A549 (cell line): ENCODE measurements at regions not wholly inside any gene's neighbourhood (a gene's known extent, or its start where the extent isn't known, plus 50 kb on each side); places are given as distances from the start of the nearest gene placed in this dataset.

Source experiments
- ATAC-seq, 2 experiments: fragments of 200-7000 bp in 1 of 2; fragments of >200 bp in 1 of 2; cut with Nextera tagmentation in 1 of 2; cut with Tn5 transposase in 1 of 2; 3 replicates each; pipeline versions ENCODE4 v1.8.0 to v1.9.1; 2018 to 2020; ENCODE audit warnings: mild to moderate bottlenecking in 1 of 2, moderate library complexity in 1 of 2
- CTCF ChIA-PET: fragments of 300-600 bp; sonication (Branson Sonifier 250); formaldehyde crosslinking; extraction: SDS; loops from one replicate; lab custom pipeline; 2021; ENCODE audit warnings: antibody characterized with exemption, inconsistent platforms; lab: Yijun Ruan, JAX
- POLR2A ChIA-PET: fragments of 350-600 bp; formaldehyde crosslinking; extraction: SDS; loops from one replicate; lab custom pipeline; 2021; ENCODE audit warnings: antibody characterized with exemption, inconsistent platforms; lab: Yijun Ruan, JAX
- DNase-seq, 2 experiments: peaks; one replicate each; pipeline versions ENCODE4 v3.0.0 to v3.0.0-alpha.2; 2011 to 2016; ENCODE audit warnings: low read depth in 1 of 2, low spot score in 1 of 2
- FAIRE-seq: peaks from 2 replicates; lab custom pipeline; 2011; peaks lifted over from hg19 to GRCh38; lab: Jason Lieb, UNC
- H3K27ac ChIP-seq, 2 experiments: fragments of >200 bp; sonication (Bioruptor Twin); formaldehyde crosslinking; 3 replicates each; pipeline ENCODE4 v1.5.1; 2016 to 2017
- H3K4me1 ChIP-seq: fragments of >200 bp; sonication (Bioruptor Twin); formaldehyde crosslinking; 3 replicates; pipeline ENCODE4 v1.6.1; 2016
- H3K4me2 ChIP-seq: fragments of >200 bp; sonication (Bioruptor Twin); formaldehyde crosslinking; 3 replicates; pipeline ENCODE4 v1.6.1; 2016
- H3K4me3 ChIP-seq: fragments of >200 bp; sonication (Bioruptor Twin); formaldehyde crosslinking; 3 replicates; pipeline ENCODE4 v1.5.1; 2016
- H3K9me3 ChIP-seq: fragments of >200 bp; sonication (Bioruptor Twin); formaldehyde crosslinking; 3 replicates; pipeline ENCODE4 v1.6.1; 2016
- ATOH8 ChIP-seq: fragments of 250-450 bp; sonication (Bioruptor Pico); IDR thresholded peaks from 2 replicates; pipeline ENCODE4 v1.5.0; 2020; ENCODE audit warnings: low read depth, mild to moderate bottlenecking, moderate library complexity
- E2F6 ChIP-seq: IDR thresholded peaks from 2 replicates; pipeline ENCODE4 v1.6.1; 2012; ENCODE audit warnings: low read depth, borderline replicate concordance
- EHMT2 ChIP-seq: fragments of 200-600 bp; sonication (generic); IDR thresholded peaks from 2 replicates; pipeline ENCODE4 v1.6.1; 2016; ENCODE audit warnings: antibody characterized with exemption, low read depth, mild to moderate bottlenecking, moderate library complexity
- ELK1 ChIP-seq: fragments of 150-350 bp; IDR thresholded peaks from 2 replicates; pipeline ENCODE4 v1.6.1; 2014; ENCODE audit warnings: low read depth, mild to moderate bottlenecking, low read length
- HES2 ChIP-seq: fragments of >200 bp; sonication (Bioruptor Twin); formaldehyde crosslinking; IDR thresholded peaks from 2 replicates; pipeline ENCODE4 v1.6.1; 2016
- KDM1A ChIP-seq: fragments of 200-600 bp; sonication (generic); IDR thresholded peaks from 2 replicates; pipeline ENCODE4 v1.6.1; 2016; ENCODE audit warnings: low read depth, mild to moderate bottlenecking
- MAZ ChIP-seq: fragments of 150-350 bp; IDR thresholded peaks from 2 replicates; pipeline ENCODE4 v1.6.1; 2014; ENCODE audit warnings: antibody characterized with exemption, low read depth, low read length, borderline replicate concordance
- MYC ChIP-seq: IDR thresholded peaks from 2 replicates; pipeline ENCODE4 v1.6.1; 2012; ENCODE audit warnings: mild to moderate bottlenecking, inconsistent platforms, low read length, improper control_type of control experiment, borderline replicate concordance
- NFE2L2 ChIP-seq: fragments of 150-350 bp; conservative IDR thresholded peaks from 2 replicates; pipeline ENCODE4 v1.6.1; 2014; ENCODE audit warnings: low read length
- NPAS2 ChIP-seq: fragments of 250-450 bp; sonication (Bioruptor Pico); IDR thresholded peaks from 2 replicates; pipeline ENCODE4 v1.8.0; 2022; ENCODE audit warnings: mild to moderate bottlenecking, moderate library complexity, borderline replicate concordance
- PBX3 ChIP-seq: IDR thresholded peaks from 2 replicates; pipeline ENCODE4 v1.6.1; 2012
- POLR2AphosphoS2 ChIP-seq: conservative IDR thresholded peaks from 2 replicates; pipeline ENCODE4 v1.6.1; 2012; ENCODE audit warnings: low read length, improper control_type of control experiment, inconsistent platforms
- RAD21 ChIP-seq, 2 experiments: fragments of >200 bp in 1 of 2; sonication (Bioruptor Twin) in 1 of 2; formaldehyde crosslinking in 1 of 2; IDR thresholded peaks in 1 of 2; conservative IDR thresholded peaks in 1 of 2; 2 replicates in 1 of 2; 3 replicates in 1 of 2; pipeline ENCODE4 v1.6.1; 2012 to 2018; ENCODE audit warnings: inconsistent platforms in 1 of 2
- RCOR1 ChIP-seq: fragments of 150-350 bp; IDR thresholded peaks from 2 replicates; pipeline ENCODE4 v1.6.1; 2014; ENCODE audit warnings: antibody characterized with exemption, low read length, low read depth
- REST ChIP-seq: fragments of 200-600 bp; sonication (generic); IDR thresholded peaks from 2 replicates; pipeline ENCODE4 v1.6.1; 2016; ENCODE audit warnings: antibody characterized with exemption, mild to moderate bottlenecking, moderate library complexity
- SMC3 ChIP-seq: fragments of >200 bp; sonication (Bioruptor Twin); formaldehyde crosslinking; IDR thresholded peaks from 3 replicates; pipeline ENCODE4 v1.6.1; 2018; ENCODE audit warnings: inconsistent platforms
- TFCP2L1 ChIP-seq: fragments of 250-450 bp; sonication (Bioruptor Pico); IDR thresholded peaks from 2 replicates; pipeline ENCODE4 v1.5.0; 2021; ENCODE audit warnings: mild to moderate bottlenecking
- WGBS: methylation state at CpG from one replicate; pipeline ENCODE4 v1.1.6; 2017; ENCODE audit errors: missing lambda C conversion rate; 5-methylcytosine and 5-hydroxymethylcytosine counted together
- TF ChIP-seq, protein P1 (sequence below): fragments of >200 bp; sonication (Bioruptor Twin); formaldehyde crosslinking; IDR thresholded peaks from 3 replicates; pipeline ENCODE4 v1.6.1; 2016
- TF ChIP-seq, protein P2 (sequence below): fragments of >200 bp; sonication (Bioruptor Twin); formaldehyde crosslinking; IDR thresholded peaks from 3 replicates; pipeline ENCODE4 v1.5.1; 2016
- TF ChIP-seq, protein P3 (sequence below): fragments of 450-650 bp; IDR thresholded peaks from 2 replicates; pipeline ENCODE4 v1.6.1; 2014; ENCODE audit warnings: antibody characterized with exemption

GRCh38 chr4:14552119-14552518 is 450.2 kb upstream of the CPEB2 start (continued):
- TF ChIP-seq TFCP2L1 (CRISPR knock-in tag) (no peak), MAZ (no peak), NPAS2 (CRISPR knock-in tag) (no peak)

- DNase-seq (no peak), ATAC-seq (no peak), FAIRE-seq (no peak)
- ChIA-PET POLR2A (no interaction called here), CTCF (no interaction called here)
- H3K4me2 ChIP-seq = no peak overlapping the region
- no peaks in the 10 kb centered on the region for H3K9me3 ChIP-seq
- no peak overlapping the region for H3K27ac ChIP-seq
- H3K4me1 ChIP-seq = no peaks in the 10 kb centered on the region
- TF ChIP-seq E2F6 = no peak
- TF ChIP-seq SMC3 = no peak
- no peak for TF ChIP-seq KDM1A
- no peak for TF ChIP-seq RAD21 (conservative IDR thresholded peaks at IDR 0.05 in 1 of 2, IDR thresholded peaks at IDR 0.05 in 1 of 2)
- TF ChIP-seq, protein P1, sequence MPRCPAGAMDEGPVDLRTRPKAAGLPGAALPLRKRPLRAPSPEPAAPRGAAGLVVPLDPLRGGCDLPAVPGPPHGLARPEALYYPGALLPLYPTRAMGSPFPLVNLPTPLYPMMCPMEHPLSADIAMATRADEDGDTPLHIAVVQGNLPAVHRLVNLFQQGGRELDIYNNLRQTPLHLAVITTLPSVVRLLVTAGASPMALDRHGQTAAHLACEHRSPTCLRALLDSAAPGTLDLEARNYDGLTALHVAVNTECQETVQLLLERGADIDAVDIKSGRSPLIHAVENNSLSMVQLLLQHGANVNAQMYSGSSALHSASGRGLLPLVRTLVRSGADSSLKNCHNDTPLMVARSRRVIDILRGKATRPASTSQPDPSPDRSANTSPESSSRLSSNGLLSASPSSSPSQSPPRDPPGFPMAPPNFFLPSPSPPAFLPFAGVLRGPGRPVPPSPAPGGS = no peak
- TF ChIP-seq, protein P2, sequence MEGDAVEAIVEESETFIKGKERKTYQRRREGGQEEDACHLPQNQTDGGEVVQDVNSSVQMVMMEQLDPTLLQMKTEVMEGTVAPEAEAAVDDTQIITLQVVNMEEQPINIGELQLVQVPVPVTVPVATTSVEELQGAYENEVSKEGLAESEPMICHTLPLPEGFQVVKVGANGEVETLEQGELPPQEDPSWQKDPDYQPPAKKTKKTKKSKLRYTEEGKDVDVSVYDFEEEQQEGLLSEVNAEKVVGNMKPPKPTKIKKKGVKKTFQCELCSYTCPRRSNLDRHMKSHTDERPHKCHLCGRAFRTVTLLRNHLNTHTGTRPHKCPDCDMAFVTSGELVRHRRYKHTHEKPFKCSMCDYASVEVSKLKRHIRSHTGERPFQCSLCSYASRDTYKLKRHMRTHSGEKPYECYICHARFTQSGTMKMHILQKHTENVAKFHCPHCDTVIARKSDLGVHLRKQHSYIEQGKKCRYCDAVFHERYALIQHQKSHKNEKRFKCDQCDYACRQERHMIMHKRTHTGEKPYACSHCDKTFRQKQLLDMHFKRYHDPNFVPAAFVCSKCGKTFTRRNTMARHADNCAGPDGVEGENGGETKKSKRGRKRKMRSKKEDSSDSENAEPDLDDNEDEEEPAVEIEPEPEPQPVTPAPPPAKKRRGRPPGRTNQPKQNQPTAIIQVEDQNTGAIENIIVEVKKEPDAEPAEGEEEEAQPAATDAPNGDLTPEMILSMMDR = no peak
- no peak for TF ChIP-seq ELK1
- TF ChIP-seq HES2 = no peak
- TF ChIP-seq, protein P3, sequence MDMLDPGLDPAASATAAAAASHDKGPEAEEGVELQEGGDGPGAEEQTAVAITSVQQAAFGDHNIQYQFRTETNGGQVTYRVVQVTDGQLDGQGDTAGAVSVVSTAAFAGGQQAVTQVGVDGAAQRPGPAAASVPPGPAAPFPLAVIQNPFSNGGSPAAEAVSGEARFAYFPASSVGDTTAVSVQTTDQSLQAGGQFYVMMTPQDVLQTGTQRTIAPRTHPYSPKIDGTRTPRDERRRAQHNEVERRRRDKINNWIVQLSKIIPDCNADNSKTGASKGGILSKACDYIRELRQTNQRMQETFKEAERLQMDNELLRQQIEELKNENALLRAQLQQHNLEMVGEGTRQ = no peak
- no peak for TF ChIP-seq RCOR1
- no peak for TF ChIP-seq EHMT2
- 91% methylated on average over 2 of the region's 2 CpGs for WGBS
- H3K4me3 ChIP-seq = no peak overlapping the region
Measured at GRCh38 chr4:14559646-14560045, 442.6 kb upstream of the CPEB2 start.

DNA sequence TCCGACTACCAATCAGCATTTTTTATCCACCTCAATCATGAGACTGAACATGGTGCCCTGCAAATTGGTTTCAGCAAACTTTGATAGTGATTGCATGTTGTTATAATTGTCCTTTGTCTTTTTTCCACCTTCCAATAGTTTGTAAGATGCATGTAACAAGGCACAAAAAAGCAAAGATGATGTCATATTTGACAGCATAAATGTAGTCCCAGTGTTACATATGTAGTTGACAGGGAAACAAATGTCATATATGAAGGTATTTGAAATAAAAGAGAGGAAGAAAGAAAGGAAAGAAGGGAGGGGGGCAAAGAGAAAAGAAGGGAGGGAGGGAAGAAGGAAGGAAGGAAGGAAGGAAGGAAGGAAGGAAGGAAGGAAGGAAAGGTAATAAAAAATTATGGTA is 441.7 kb upstream of the CPEB2 start:
- H3K27ac ChIP-seq = no peak overlapping the region
- FAIRE-seq = no peak
- ChIA-PET CTCF (no interaction called here), POLR2A (no interaction called here)
- H3K4me1 ChIP-seq = no peaks in the 10 kb centered on the region
- ATAC-seq = no peak
- no peak for DNase-seq
- H3K4me3 ChIP-seq = no peak overlapping the region
- no peaks in the 10 kb centered on the region for H3K9me3 ChIP-seq
- no peak overlapping the region for H3K4me2 ChIP-seq
- 68% methylated on average over 1 of the region's 1 CpG for WGBS
- TF ChIP-seq NFE2L2 = no peak
- TF ChIP-seq HES2 = no peak
- TF ChIP-seq POLR2AphosphoS2 = no peak
- no peak for TF ChIP-seq ATOH8
- no peak for TF ChIP-seq PBX3
- TF ChIP-seq EHMT2 = no peak
- TF ChIP-seq MYC = no peak
- no peak for TF ChIP-seq REST
